IMR-90 (cell line): ENCODE measurements at regions not wholly inside any gene's neighbourhood (a gene's known extent, or its start where the extent isn't known, plus 50 kb on each side); places are given as distances from the start of the nearest gene placed in this dataset.

Experiments
- ATAC-seq: fragments of 200-7000 bp; cut with Tn5 transposase; 2 replicates; pipeline ENCODE4 v1.9.1; 2020; ENCODE audit warnings: low read depth, mild to moderate bottlenecking, moderate library complexity
- BruUV-seq: library from RNA; stranded (reverse); fragments of 400-500 nt; replicated peaks from 2 replicates; lab custom pipeline; 2021; lab: Mats Ljungman, UMichigan
- CTCF ChIA-PET: fragments of 300-600 bp; formaldehyde crosslinking; extraction: SDS; loops from one replicate; lab custom pipeline; 2021; ENCODE audit warnings: antibody characterized with exemption; lab: Yijun Ruan, JAX
- POLR2A ChIA-PET: fragments of 300-600 bp; sonication (Branson Sonifier 250); formaldehyde crosslinking; loops from one replicate; lab custom pipeline; 2022; ENCODE audit warnings: antibody characterized with exemption; ENCODE audit not compliant: unreplicated experiment; lab: Charles Lee
- DNase-seq: peaks from one replicate; pipeline ENCODE4 v3.0.0; 2013
- H2AFZ ChIP-seq: replicated peaks from 2 replicates; pipeline ENCODE3; 2013; ENCODE audit warnings: low read length, mild to moderate bottlenecking; ENCODE audit not compliant: poor library complexity
- H2AK5ac ChIP-seq: 2 replicates; pipeline ENCODE4 v1.6.1; 2013; ENCODE audit warnings: low read depth, low read length, inconsistent platforms
- H2AK9ac ChIP-seq: replicated peaks from 2 replicates; pipeline ENCODE3; 2013; ENCODE audit warnings: mild to moderate bottlenecking, low read depth, low read length, moderate library complexity; ENCODE audit not compliant: poor library complexity
- H2BK120ac ChIP-seq: 2 replicates; pipeline ENCODE4 v1.6.1; 2013; ENCODE audit warnings: low read depth, low read length, inconsistent platforms
- H2BK15ac ChIP-seq: 3 replicates; pipeline ENCODE4 v1.6.1; 2013; ENCODE audit warnings: low read depth, low read length, inconsistent platforms
- H2BK20ac ChIP-seq: 2 replicates; pipeline ENCODE4 v1.6.1; 2013; ENCODE audit warnings: low read depth, mild to moderate bottlenecking, inconsistent platforms, low read length, moderate library complexity
- H2BK5ac ChIP-seq: 2 replicates; pipeline ENCODE4 v1.6.1; 2013; ENCODE audit warnings: mild to moderate bottlenecking, low read depth, low read length, inconsistent platforms; ENCODE audit not compliant: poor library complexity, severe bottlenecking
- H3K14ac ChIP-seq: replicated peaks from 2 replicates; pipeline ENCODE4 v1.6.1; 2013; ENCODE audit warnings: low read depth, low read length, inconsistent platforms
- H3K18ac ChIP-seq: 2 replicates; pipeline ENCODE4 v1.6.1; 2013; ENCODE audit warnings: low read depth, low read length, control low read depth
- H3K23ac ChIP-seq: 2 replicates; pipeline ENCODE4 v1.6.1; 2013; ENCODE audit warnings: low read depth, low read length, inconsistent platforms
- H3K27ac ChIP-seq: 2 replicates; pipeline ENCODE4 v1.5.1; 2013; ENCODE audit warnings: mild to moderate bottlenecking, control low read depth, low read length; ENCODE audit not compliant: insufficient read depth
- H3K27me3 ChIP-seq: 2 replicates; pipeline ENCODE4 v1.6.1; 2013; ENCODE audit warnings: low read length; ENCODE audit not compliant: control insufficient read depth, insufficient read depth
- H3K36me3 ChIP-seq: 2 replicates; pipeline ENCODE4 v1.6.1; 2013; ENCODE audit warnings: low read length, mixed read lengths; ENCODE audit not compliant: control insufficient read depth, insufficient read depth
- H3K4ac ChIP-seq: 2 replicates; pipeline ENCODE4 v1.6.1; 2013; ENCODE audit warnings: low read depth, low read length, inconsistent platforms
- H3K4me1 ChIP-seq: 2 replicates; pipeline ENCODE4 v1.6.1; 2013; ENCODE audit warnings: low read length, mixed read lengths; ENCODE audit not compliant: control insufficient read depth, insufficient read depth
- H3K4me2 ChIP-seq: 2 replicates; pipeline ENCODE4 v1.6.1; 2013; ENCODE audit warnings: low read depth, mild to moderate bottlenecking, control low read depth, low read length, moderate library complexity
- H3K4me3 ChIP-seq: 2 replicates; pipeline ENCODE4 v1.5.1; 2013; ENCODE audit warnings: low read depth, mild to moderate bottlenecking, control low read depth, low read length, moderate library complexity; ENCODE audit not compliant: insufficient read depth
- H3K56ac ChIP-seq: 2 replicates; pipeline ENCODE4 v1.6.1; 2013; ENCODE audit warnings: low read length, inconsistent platforms; ENCODE audit not compliant: insufficient read depth; ENCODE audit errors: extremely low read depth
- H3K79me1 ChIP-seq, 2 experiments: 2 replicates each; pipeline ENCODE4 v1.6.1; 2013; ENCODE audit warnings: low read length in 2 of 2, inconsistent platforms in 1 of 2, low read depth in 1 of 2
- H3K9ac ChIP-seq: 2 replicates; pipeline ENCODE4 v1.6.1; 2013; ENCODE audit warnings: low read depth, low read length, control low read depth
- H3K9me1 ChIP-seq: 2 replicates; pipeline ENCODE4 v1.6.1; 2013; ENCODE audit warnings: low read length, inconsistent platforms; ENCODE audit not compliant: insufficient read depth
- H3K9me3 ChIP-seq: 2 replicates; pipeline ENCODE4 v1.6.1; 2013; ENCODE audit warnings: low read length; ENCODE audit not compliant: control insufficient read depth, insufficient read depth
- H4K20me1 ChIP-seq: 2 replicates; pipeline ENCODE4 v1.6.1; 2013; ENCODE audit warnings: low read length, inconsistent platforms; ENCODE audit not compliant: insufficient read depth
- H4K5ac ChIP-seq: 2 replicates; pipeline ENCODE4 v1.6.1; 2013; ENCODE audit warnings: mild to moderate bottlenecking, low read depth, low read length, control low read depth
- H4K8ac ChIP-seq, 2 experiments: 2 replicates each; pipeline ENCODE4 v1.6.1; 2013; ENCODE audit warnings: low read depth in 2 of 2, low read length in 2 of 2, control low read depth in 1 of 2, inconsistent platforms in 1 of 2
- H4K91ac ChIP-seq: 2 replicates; pipeline ENCODE4 v1.6.1; 2013; ENCODE audit warnings: low read depth, low read length, inconsistent platforms; ENCODE audit not compliant: insufficient read depth
- CEBPB ChIP-seq: IDR thresholded peaks from 2 replicates; pipeline ENCODE4 v1.6.1; 2012; ENCODE audit warnings: low read depth, low read length, improper control_type of control experiment
- MXI1 ChIP-seq: IDR thresholded peaks from 2 replicates; pipeline ENCODE4 v1.6.1; 2012; ENCODE audit warnings: low read depth, mild to moderate bottlenecking, low read length, moderate library complexity, borderline replicate concordance
- RCOR1 ChIP-seq: IDR thresholded peaks from 2 replicates; pipeline ENCODE4 v1.6.1; 2012; ENCODE audit warnings: mild to moderate bottlenecking, low read length, improper control_type of control experiment; ENCODE audit not compliant: insufficient replicate concordance
- RFX5 ChIP-seq: IDR thresholded peaks from 2 replicates; pipeline ENCODE4 v1.8.0; 2012; ENCODE audit warnings: low read depth, mild to moderate bottlenecking, low read length, moderate library complexity
- SMC3 ChIP-seq: fragments of 150-350 bp; IDR thresholded peaks from 2 replicates; pipeline ENCODE4 v1.6.1; 2016; ENCODE audit warnings: low read depth, mild to moderate bottlenecking, antibody characterized with exemption, low read length, moderate library complexity
- WGBS, 2 experiments: methylation state at CpG; one replicate each; pipeline versions ENCODE4 v1.1.5 to v1.1.7; 2013; ENCODE audit warnings: missing lambda C conversion rate in 2 of 2; ENCODE audit not compliant: insufficient read length in 1 of 2; ENCODE audit errors: extremely low coverage in 2 of 2; 5-methylcytosine and 5-hydroxymethylcytosine counted together
- dilution Hi-C: fragments of 300-500 bp; cut with HindIII; formaldehyde crosslinking; loops from one replicate; pipeline ENCODE4 v1.14.3; 2018; ENCODE audit warnings: low sequenced_read_pairs; ENCODE audit not compliant: unreplicated experiment
- in situ Hi-C: fragments of 300-500 bp; cut with MboI; formaldehyde crosslinking; loops from 3 replicates; pipeline ENCODE4 v1.14.3; 2019; ENCODE audit warnings: low sequenced_read_pairs, inconsistent platforms, mixed read lengths
- intact Hi-C: fragments of 100-400 bp; cut with micrococcal nuclease; formaldehyde crosslinking; loops from 2 replicates; pipeline ENCODE4 v1.10.0; 2022
- TF ChIP-seq, protein P1 (sequence below): conservative IDR thresholded peaks from 2 replicates; pipeline ENCODE4 v1.5.1; 2012; ENCODE audit warnings: mild to moderate bottlenecking, low read depth, low read length, improper control_type of control experiment
- TF ChIP-seq, protein P2 (sequence below): fragments of 150-350 bp; IDR thresholded peaks from 2 replicates; pipeline ENCODE4 v1.6.1; 2016; ENCODE audit warnings: low read depth, mild to moderate bottlenecking, low read length, moderate library complexity, borderline replicate concordance
- TF ChIP-seq, protein P3 (sequence below): fragments of 150-350 bp; IDR thresholded peaks from 2 replicates; pipeline ENCODE4 v1.6.1; 2017; ENCODE audit warnings: mild to moderate bottlenecking, antibody characterized with exemption, low read length, low read depth

DNA sequence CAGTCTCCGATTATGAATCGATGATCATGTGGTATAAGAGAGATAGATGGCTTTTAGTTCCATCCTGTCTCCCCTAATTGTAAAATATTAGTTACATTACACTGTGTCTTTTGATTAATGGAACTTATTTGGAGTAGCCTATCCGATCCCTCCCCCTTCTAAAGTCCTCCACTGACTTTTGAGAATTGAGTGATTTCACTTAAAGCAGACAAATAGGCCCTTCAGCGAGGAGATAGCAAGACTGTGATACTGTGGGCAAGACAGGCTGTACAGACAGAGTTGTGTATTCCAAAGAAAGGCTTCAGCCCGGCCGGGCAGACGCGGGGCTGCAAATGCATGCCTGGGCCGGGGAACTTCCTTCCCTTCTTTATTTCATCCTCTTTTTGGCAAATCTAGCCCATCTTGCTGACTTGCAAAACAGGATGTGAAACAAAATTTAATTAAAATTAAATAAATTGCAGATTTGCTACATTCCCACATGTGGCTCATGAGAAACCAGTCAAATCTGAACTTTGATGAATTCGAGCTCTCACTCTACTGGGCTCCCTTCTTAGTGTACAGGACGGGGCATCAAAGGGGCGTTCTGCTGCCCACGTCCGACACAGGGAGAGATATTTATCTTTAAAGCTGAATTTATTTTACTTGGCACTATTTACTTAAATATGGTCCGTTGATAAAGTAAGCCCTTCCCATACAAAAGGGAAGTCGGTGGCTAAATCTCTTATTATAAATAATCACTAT, 314.8 kb downstream of the ZNF536 start:
- Histone ChIP-seq H2BK120ac (no peak overlapping the region), H2BK5ac (no peak overlapping the region), H3K4ac (no peak overlapping the region), H3K18ac (no peak overlapping the region), H3K4me2 (no peak overlapping the region), H4K8ac (no peak overlapping the region), H4K91ac (no peak overlapping the region), H2AK5ac (no peak overlapping the region), H3K9me3 (no peaks in the 10 kb centered on the region), H4K20me1 (no peaks in the 10 kb centered on the region), H3K79me1 (no peaks in the 10 kb centered on the region), H2BK15ac (no peak overlapping the region), H4K5ac (no peak overlapping the region), H3K56ac (no peak overlapping the region), H3K4me3 (no peak overlapping the region), H2AK9ac (no peak overlapping the region), H3K23ac (no peak overlapping the region), H3K27ac (no peak overlapping the region), H3K9me1 (no peaks in the 10 kb centered on the region), H3K4me1 (no peaks in the 10 kb centered on the region), H2BK20ac (no peak overlapping the region), H2AFZ (no peak overlapping the region), H3K27me3 (peaks cover 19% of the 10 kb centered on the region), H3K9ac (no peak overlapping the region), H3K36me3 (no peaks in the 10 kb centered on the region), H3K14ac (no peak overlapping the region)
- ATAC-seq (no peak), DNase-seq (no peak)
- intact Hi-C loops (loop anchor here (10.0 kb wide), 1 partner anchor 428 kb away; no protein-coding TSS in a partner anchor), in situ Hi-C loops (no loop called here), dilution Hi-C loops (no loop called here)
- TF ChIP-seq RFX5: no peak
- TF ChIP-seq RCOR1: no peak
- TF ChIP-seq, protein P1, sequence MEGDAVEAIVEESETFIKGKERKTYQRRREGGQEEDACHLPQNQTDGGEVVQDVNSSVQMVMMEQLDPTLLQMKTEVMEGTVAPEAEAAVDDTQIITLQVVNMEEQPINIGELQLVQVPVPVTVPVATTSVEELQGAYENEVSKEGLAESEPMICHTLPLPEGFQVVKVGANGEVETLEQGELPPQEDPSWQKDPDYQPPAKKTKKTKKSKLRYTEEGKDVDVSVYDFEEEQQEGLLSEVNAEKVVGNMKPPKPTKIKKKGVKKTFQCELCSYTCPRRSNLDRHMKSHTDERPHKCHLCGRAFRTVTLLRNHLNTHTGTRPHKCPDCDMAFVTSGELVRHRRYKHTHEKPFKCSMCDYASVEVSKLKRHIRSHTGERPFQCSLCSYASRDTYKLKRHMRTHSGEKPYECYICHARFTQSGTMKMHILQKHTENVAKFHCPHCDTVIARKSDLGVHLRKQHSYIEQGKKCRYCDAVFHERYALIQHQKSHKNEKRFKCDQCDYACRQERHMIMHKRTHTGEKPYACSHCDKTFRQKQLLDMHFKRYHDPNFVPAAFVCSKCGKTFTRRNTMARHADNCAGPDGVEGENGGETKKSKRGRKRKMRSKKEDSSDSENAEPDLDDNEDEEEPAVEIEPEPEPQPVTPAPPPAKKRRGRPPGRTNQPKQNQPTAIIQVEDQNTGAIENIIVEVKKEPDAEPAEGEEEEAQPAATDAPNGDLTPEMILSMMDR: no peak
- no peak for TF ChIP-seq SMC3
- TF ChIP-seq, protein P2, sequence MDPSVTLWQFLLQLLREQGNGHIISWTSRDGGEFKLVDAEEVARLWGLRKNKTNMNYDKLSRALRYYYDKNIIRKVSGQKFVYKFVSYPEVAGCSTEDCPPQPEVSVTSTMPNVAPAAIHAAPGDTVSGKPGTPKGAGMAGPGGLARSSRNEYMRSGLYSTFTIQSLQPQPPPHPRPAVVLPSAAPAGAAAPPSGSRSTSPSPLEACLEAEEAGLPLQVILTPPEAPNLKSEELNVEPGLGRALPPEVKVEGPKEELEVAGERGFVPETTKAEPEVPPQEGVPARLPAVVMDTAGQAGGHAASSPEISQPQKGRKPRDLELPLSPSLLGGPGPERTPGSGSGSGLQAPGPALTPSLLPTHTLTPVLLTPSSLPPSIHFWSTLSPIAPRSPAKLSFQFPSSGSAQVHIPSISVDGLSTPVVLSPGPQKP: no peak
- TF ChIP-seq MXI1: no peak
- TF ChIP-seq, protein P3, sequence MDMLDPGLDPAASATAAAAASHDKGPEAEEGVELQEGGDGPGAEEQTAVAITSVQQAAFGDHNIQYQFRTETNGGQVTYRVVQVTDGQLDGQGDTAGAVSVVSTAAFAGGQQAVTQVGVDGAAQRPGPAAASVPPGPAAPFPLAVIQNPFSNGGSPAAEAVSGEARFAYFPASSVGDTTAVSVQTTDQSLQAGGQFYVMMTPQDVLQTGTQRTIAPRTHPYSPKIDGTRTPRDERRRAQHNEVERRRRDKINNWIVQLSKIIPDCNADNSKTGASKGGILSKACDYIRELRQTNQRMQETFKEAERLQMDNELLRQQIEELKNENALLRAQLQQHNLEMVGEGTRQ: no peak
- TF ChIP-seq CEBPB: no peak
- ChIA-PET CTCF (interaction anchor here (1.1 kb wide), 1 partner anchor 628 kb away, joined by 3 read pairs; no protein-coding TSS in a partner anchor), POLR2A (no interaction called here)
- BruUV-seq: no TSS peak
- no CpG with 5 or more reads among the region's 16 CpGs for WGBS, 2 experiments
